ENCODE measurements at regions not wholly inside any gene's neighbourhood (a gene's known extent, or its start where the extent isn't known, plus 50 kb on each side); places are given as distances from the start of the nearest gene placed in this dataset.

- no peak for FAIRE-seq
- no peak for TF ChIP-seq CTCF (IDR thresholded peaks at IDR 0.05; ENCODE audit: insufficient read depth, missing control alignments)
Measured at GRCh38 chr6:142612956-142613355, 311.1 kb downstream of the ADGRG6 start.

GRCh38 chr6:142613981-142614380 is 312.2 kb downstream of the ADGRG6 start:
- no peak for FAIRE-seq
- TF ChIP-seq CTCF (IDR thresholded peaks at IDR 0.05; ENCODE audit: insufficient read depth, missing control alignments): no peak
- no peak for DNase-seq (ENCODE audit: insufficient read length, low spot score)

More at GRCh38 chr6:142612956-142613355, 311.1 kb downstream of the ADGRG6 start:
- no peak for DNase-seq (ENCODE audit: insufficient read length, low spot score)

- DNase-seq (ENCODE audit: insufficient read length, low spot score): no peak
- no peak for FAIRE-seq
- no peak for TF ChIP-seq CTCF (IDR thresholded peaks at IDR 0.05; ENCODE audit: insufficient read depth, missing control alignments)
Measured at GRCh38 chr6:142617158-142617557, 315.4 kb downstream of the ADGRG6 start.

- no peak for FAIRE-seq
- no peak for TF ChIP-seq CTCF (IDR thresholded peaks at IDR 0.05; ENCODE audit: insufficient read depth, missing control alignments)
- DNase-seq (ENCODE audit: insufficient read length, low spot score): no peak
Measured at GRCh38 chr6:142621822-142622221, 320.0 kb downstream of the ADGRG6 start.

- TF ChIP-seq CTCF (IDR thresholded peaks at IDR 0.05; ENCODE audit: insufficient read depth, missing control alignments): no peak
- FAIRE-seq: no peak
Measured at GRCh38 chr6:142624978-142625715, 319.8 kb downstream of the HIVEP2 start.

GRCh38 chr6:142627474-142627873 is 317.5 kb downstream of the HIVEP2 start:
- FAIRE-seq: no peak
- TF ChIP-seq CTCF (IDR thresholded peaks at IDR 0.05; ENCODE audit: insufficient read depth, missing control alignments): no peak
- no peak for DNase-seq (ENCODE audit: insufficient read length, low spot score)

More at GRCh38 chr6:142624978-142625715, 319.8 kb downstream of the HIVEP2 start:
- no peak for DNase-seq (ENCODE audit: insufficient read length, low spot score)
